ENCODE measurements at regions not wholly inside any gene's neighbourhood (a gene's known extent, or its start where the extent isn't known, plus 50 kb on each side); places are given as distances from the start of the nearest gene placed in this dataset.

DNA sequence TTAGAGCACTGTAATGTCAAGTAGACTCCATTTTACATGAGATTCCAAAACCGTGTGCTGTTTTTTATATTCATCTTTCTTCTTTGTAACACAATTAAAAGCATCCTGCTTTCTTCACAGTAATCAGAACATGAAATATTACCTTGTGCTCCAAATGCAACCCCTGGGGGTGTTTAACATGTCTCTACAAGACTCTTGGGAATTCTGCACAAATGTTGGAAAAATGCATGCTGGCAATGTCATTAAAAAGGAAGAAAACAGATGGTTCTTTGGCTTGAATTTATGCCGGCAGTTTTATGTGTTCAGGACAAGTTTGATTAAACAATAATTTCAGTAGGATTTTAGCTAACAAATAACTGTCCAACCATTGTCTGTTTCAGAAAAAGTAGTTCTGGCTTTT, 159.1 kb downstream of the LIG4 start:
- no peak overlapping the region for H3K9ac ChIP-seq (ENCODE audit: low read length)
- H2AFZ ChIP-seq (ENCODE audit: low read depth, low read length), result no peak overlapping the region
- no peaks in the 10 kb centered on the region for H3K9me3 ChIP-seq (ENCODE audit: low read length)
- no peaks in the 10 kb centered on the region for H3K79me2 ChIP-seq (replicated peaks; ENCODE audit: insufficient read depth, low read length)
- H3K4me2 ChIP-seq (ENCODE audit: low read length), result no peak overlapping the region
- H3K9me2 ChIP-seq (ENCODE audit: insufficient read depth, low read length), result no peaks in the 10 kb centered on the region
- H3K4me3 ChIP-seq (ENCODE audit: low read length), result no peak overlapping the region
- H3K27me3 ChIP-seq (ENCODE audit: insufficient read depth, low read depth, low read length), result no peaks in the 10 kb centered on the region
- no peak for TF ChIP-seq EP300 (conservative IDR thresholded peaks at IDR 0.05; ENCODE audit: poor library complexity, severe bottlenecking)
- TF ChIP-seq POLR2AphosphoS5 (IDR thresholded peaks at IDR 0.05), result no peak
- no peak for TF ChIP-seq TAF1 (IDR thresholded peaks at IDR 0.05; ENCODE audit: low read depth)
- TF ChIP-seq, protein P1, sequence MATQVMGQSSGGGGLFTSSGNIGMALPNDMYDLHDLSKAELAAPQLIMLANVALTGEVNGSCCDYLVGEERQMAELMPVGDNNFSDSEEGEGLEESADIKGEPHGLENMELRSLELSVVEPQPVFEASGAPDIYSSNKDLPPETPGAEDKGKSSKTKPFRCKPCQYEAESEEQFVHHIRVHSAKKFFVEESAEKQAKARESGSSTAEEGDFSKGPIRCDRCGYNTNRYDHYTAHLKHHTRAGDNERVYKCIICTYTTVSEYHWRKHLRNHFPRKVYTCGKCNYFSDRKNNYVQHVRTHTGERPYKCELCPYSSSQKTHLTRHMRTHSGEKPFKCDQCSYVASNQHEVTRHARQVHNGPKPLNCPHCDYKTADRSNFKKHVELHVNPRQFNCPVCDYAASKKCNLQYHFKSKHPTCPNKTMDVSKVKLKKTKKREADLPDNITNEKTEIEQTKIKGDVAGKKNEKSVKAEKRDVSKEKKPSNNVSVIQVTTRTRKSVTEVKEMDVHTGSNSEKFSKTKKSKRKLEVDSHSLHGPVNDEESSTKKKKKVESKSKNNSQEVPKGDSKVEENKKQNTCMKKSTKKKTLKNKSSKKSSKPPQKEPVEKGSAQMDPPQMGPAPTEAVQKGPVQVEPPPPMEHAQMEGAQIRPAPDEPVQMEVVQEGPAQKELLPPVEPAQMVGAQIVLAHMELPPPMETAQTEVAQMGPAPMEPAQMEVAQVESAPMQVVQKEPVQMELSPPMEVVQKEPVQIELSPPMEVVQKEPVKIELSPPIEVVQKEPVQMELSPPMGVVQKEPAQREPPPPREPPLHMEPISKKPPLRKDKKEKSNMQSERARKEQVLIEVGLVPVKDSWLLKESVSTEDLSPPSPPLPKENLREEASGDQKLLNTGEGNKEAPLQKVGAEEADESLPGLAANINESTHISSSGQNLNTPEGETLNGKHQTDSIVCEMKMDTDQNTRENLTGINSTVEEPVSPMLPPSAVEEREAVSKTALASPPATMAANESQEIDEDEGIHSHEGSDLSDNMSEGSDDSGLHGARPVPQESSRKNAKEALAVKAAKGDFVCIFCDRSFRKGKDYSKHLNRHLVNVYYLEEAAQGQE (IDR thresholded peaks at IDR 0.05; ENCODE audit: borderline replicate concordance), result no peak
- TF ChIP-seq, protein P2, sequence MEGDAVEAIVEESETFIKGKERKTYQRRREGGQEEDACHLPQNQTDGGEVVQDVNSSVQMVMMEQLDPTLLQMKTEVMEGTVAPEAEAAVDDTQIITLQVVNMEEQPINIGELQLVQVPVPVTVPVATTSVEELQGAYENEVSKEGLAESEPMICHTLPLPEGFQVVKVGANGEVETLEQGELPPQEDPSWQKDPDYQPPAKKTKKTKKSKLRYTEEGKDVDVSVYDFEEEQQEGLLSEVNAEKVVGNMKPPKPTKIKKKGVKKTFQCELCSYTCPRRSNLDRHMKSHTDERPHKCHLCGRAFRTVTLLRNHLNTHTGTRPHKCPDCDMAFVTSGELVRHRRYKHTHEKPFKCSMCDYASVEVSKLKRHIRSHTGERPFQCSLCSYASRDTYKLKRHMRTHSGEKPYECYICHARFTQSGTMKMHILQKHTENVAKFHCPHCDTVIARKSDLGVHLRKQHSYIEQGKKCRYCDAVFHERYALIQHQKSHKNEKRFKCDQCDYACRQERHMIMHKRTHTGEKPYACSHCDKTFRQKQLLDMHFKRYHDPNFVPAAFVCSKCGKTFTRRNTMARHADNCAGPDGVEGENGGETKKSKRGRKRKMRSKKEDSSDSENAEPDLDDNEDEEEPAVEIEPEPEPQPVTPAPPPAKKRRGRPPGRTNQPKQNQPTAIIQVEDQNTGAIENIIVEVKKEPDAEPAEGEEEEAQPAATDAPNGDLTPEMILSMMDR (IDR thresholded peaks at IDR 0.05; ENCODE audit: poor library complexity, severe bottlenecking), result no peak
- TF ChIP-seq SMC3 (conservative IDR thresholded peaks at IDR 0.05; ENCODE audit: poor library complexity), result no peak
- TF ChIP-seq RAD21 (conservative IDR thresholded peaks at IDR 0.05), result no peak
- TF ChIP-seq MXI1 (conservative IDR thresholded peaks at IDR 0.05; ENCODE audit: poor library complexity, severe bottlenecking), result no peak
- no peaks in the 10 kb centered on the region for H3F3A ChIP-seq (ENCODE audit: insufficient read depth, low read length, poor library complexity, severe bottlenecking)
- H3K27ac ChIP-seq (ENCODE audit: low read length), result no peak overlapping the region
- no peaks in the 10 kb centered on the region for H3K36me3 ChIP-seq (ENCODE audit: insufficient read depth, low read length)
- no peaks in the 10 kb centered on the region for H4K20me1 ChIP-seq (ENCODE audit: insufficient read depth)

DNA sequence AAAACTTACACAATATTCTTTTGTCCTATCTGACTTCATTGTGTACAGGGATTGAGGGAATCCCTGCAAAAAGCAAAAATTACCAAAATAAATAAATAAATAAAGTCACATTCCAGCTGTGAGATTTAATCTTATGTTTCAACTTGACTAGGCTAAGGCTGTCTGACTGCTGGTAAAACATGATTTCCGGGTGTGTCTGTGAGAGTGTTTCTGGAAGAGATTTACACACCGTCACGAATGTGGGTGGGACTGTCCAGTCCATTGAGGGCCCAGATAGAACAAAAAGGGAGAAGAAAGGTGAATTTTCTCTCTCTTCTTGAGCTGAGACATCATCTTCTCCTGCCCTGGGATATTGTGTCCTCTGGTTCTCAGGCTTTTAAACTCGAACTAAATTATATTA, 166.1 kb downstream of the LIG4 start:
- H3K9ac ChIP-seq (ENCODE audit: low read length), result no peak overlapping the region
- no peak overlapping the region for H3K4me3 ChIP-seq (ENCODE audit: low read length)
- no peaks in the 10 kb centered on the region for H3K27me3 ChIP-seq (ENCODE audit: insufficient read depth, low read depth, low read length)
- no peak overlapping the region for H3K27ac ChIP-seq (ENCODE audit: low read length)
- H2AFZ ChIP-seq (ENCODE audit: low read depth, low read length), result no peak overlapping the region
- TF ChIP-seq SMC3 (conservative IDR thresholded peaks at IDR 0.05; ENCODE audit: poor library complexity) (no peak), TAF1 (IDR thresholded peaks at IDR 0.05; ENCODE audit: low read depth) (no peak), EZH2 (IDR thresholded peaks at IDR 0.05; ENCODE audit: borderline replicate concordance, insufficient read depth, low read length, poor library complexity, severe bottlenecking) (no peak), POLR2AphosphoS5 (IDR thresholded peaks at IDR 0.05) (no peak), RAD21 (conservative IDR thresholded peaks at IDR 0.05) (no peak), MXI1 (conservative IDR thresholded peaks at IDR 0.05; ENCODE audit: poor library complexity, severe bottlenecking) (no peak), EP300 (conservative IDR thresholded peaks at IDR 0.05; ENCODE audit: poor library complexity, severe bottlenecking) (no peak)
- TF ChIP-seq, protein P2 (IDR thresholded peaks at IDR 0.05; ENCODE audit: poor library complexity, severe bottlenecking), result no peak
- TF ChIP-seq, protein P1 (IDR thresholded peaks at IDR 0.05; ENCODE audit: borderline replicate concordance), result no peak
- no peaks in the 10 kb centered on the region for H3K79me2 ChIP-seq (replicated peaks; ENCODE audit: insufficient read depth, low read length)
- no peaks in the 10 kb centered on the region for H3K9me2 ChIP-seq (ENCODE audit: insufficient read depth, low read length)
- H3K9me3 ChIP-seq (ENCODE audit: low read length), result no peaks in the 10 kb centered on the region
- H4K20me1 ChIP-seq (ENCODE audit: insufficient read depth), result no peaks in the 10 kb centered on the region
- H3F3A ChIP-seq (ENCODE audit: insufficient read depth, low read length, poor library complexity, severe bottlenecking), result no peaks in the 10 kb centered on the region
- no peak overlapping the region for H3K4me2 ChIP-seq (ENCODE audit: low read length)
- H3K36me3 ChIP-seq (ENCODE audit: insufficient read depth, low read length), result no peaks in the 10 kb centered on the region

All from neural cell (in vitro differentiated cells).